Type B pancreatic cell (in vitro differentiated cells): ENCODE measurements at regions not wholly inside any gene's neighbourhood (a gene's known extent, or its start where the extent isn't known, plus 50 kb on each side); places are given as distances from the start of the nearest gene placed in this dataset.

ENCODE experiments used
- DNase-seq: peaks from one replicate; pipeline ENCODE4 v3.0.0; 2021; ENCODE audit warnings: mixed read lengths; ENCODE audit not compliant: unreplicated experiment; ENCODE audit errors: extremely low spot score
- H3K27ac Mint-ChIP-seq: 2 replicates; pipeline ENCODE4 v1.8.0; 2021; ENCODE audit warnings: mild to moderate bottlenecking, mixed read lengths
- H3K27me3 Mint-ChIP-seq: 2 replicates; pipeline ENCODE4 v1.8.0; 2021; ENCODE audit warnings: mixed read lengths
- H3K36me3 Mint-ChIP-seq: 2 replicates; pipeline ENCODE4 v1.8.0; 2021; ENCODE audit warnings: mixed read lengths
- H3K4me1 Mint-ChIP-seq: one replicate; pipeline ENCODE4 v1.8.0; 2021; ENCODE audit warnings: mixed read lengths; ENCODE audit not compliant: unreplicated experiment
- H3K4me3 Mint-ChIP-seq: 2 replicates; pipeline ENCODE4 v1.8.0; 2021; ENCODE audit warnings: mild to moderate bottlenecking, mixed read lengths
- H3K9me3 Mint-ChIP-seq: 2 replicates; pipeline ENCODE4 v1.8.0; 2021; ENCODE audit warnings: mixed read lengths
- CTCF ChIP-seq: fragments of 200-600 bp; sonication (generic); conservative IDR thresholded peaks from 2 replicates; pipeline ENCODE4 v1.5.0; 2021; ENCODE audit warnings: antibody characterized with exemption, mild to moderate bottlenecking

DNA sequence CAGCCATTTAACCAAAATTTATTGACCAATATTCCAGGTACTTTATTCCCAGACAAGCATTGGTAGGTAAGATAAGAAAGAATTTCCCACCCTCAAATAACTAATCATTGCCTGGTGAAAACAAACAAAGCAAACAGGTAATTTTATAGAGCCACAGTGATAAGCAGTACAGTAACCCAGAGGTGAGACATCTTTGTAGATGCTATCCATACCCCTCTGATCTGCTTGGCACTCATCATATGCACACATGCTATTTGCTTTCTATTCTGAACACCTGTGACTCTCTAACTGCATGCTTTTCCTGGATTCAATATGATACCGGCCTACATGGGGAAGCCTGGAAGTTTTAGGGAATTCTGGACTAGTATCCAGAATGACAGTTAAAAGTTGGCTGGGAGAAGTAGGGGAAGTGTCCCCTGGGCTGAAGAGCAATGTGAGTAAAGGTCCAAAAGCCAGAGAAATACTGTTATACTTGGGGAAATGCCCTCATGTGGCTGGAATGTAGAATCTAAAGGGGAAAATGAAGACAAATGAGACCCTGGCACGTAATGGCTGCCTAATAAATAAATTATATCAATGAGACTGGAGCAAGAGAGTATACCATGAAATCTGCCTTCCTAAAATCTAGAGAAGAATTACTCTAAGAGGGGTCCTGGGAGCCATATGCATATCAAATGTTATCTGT, 243.8 kb upstream of the ADAMTSL1 start:
- TF ChIP-seq CTCF = peak; percentile 28
- Mint-ChIP-seq H3K4me1 (no peaks in the 10 kb centered on the region), H3K27ac (no peak overlapping the region), H3K4me3 (no peak overlapping the region), H3K9me3 (no peaks in the 10 kb centered on the region), H3K36me3 (no peaks in the 10 kb centered on the region), H3K27me3 (peaks cover 5% of the 10 kb centered on the region)
- no peak for DNase-seq

- Mint-ChIP-seq H3K36me3 (no peaks in the 10 kb centered on the region), H3K4me1 (peaks cover 4% of the 10 kb centered on the region), H3K27me3 (peaks cover 5% of the 10 kb centered on the region), H3K27ac (no peak overlapping the region), H3K4me3 (no peak overlapping the region), H3K9me3 (no peaks in the 10 kb centered on the region)
- no peak for DNase-seq
- TF ChIP-seq CTCF = no peak
Observed at GRCh38 chr9:18233311-18233710, 240.6 kb upstream of the ADAMTSL1 start.

- no peak for DNase-seq
- H3K36me3 Mint-ChIP-seq = no peaks in the 10 kb centered on the region
- H3K27me3 Mint-ChIP-seq = peaks cover 5% of the 10 kb centered on the region
- no peaks in the 10 kb centered on the region for H3K9me3 Mint-ChIP-seq
- H3K4me3 Mint-ChIP-seq = no peak overlapping the region
- peaks cover 7% of the 10 kb centered on the region for H3K4me1 Mint-ChIP-seq
- no peak for TF ChIP-seq CTCF
- H3K27ac Mint-ChIP-seq = no peak overlapping the region
Observed at GRCh38 chr9:18233776-18234445, 240.0 kb upstream of the ADAMTSL1 start.

GRCh38 chr9:18235181-18235908, 238.6 kb upstream of the ADAMTSL1 start:
- Mint-ChIP-seq H3K27me3 (peaks cover 5% of the 10 kb centered on the region), H3K4me1 (peaks cover 7% of the 10 kb centered on the region), H3K36me3 (no peaks in the 10 kb centered on the region), H3K27ac (no peak overlapping the region), H3K9me3 (no peaks in the 10 kb centered on the region), H3K4me3 (no peak overlapping the region)
- no peak for TF ChIP-seq CTCF
- DNase-seq = no peak

GRCh38 chr9:18236336-18236735, 237.6 kb upstream of the ADAMTSL1 start:
- peaks cover 7% of the 10 kb centered on the region for H3K4me1 Mint-ChIP-seq
- H3K36me3 Mint-ChIP-seq = no peaks in the 10 kb centered on the region
- H3K4me3 Mint-ChIP-seq = no peak overlapping the region
- no peak for TF ChIP-seq CTCF
- no peak for DNase-seq
- H3K27ac Mint-ChIP-seq = no peak overlapping the region
- H3K9me3 Mint-ChIP-seq = no peaks in the 10 kb centered on the region
- H3K27me3 Mint-ChIP-seq = peaks cover 9% of the 10 kb centered on the region
